Erythroblast (primary cell): ENCODE measurements at regions not wholly inside any gene's neighbourhood (a gene's known extent, or its start where the extent isn't known, plus 50 kb on each side); places are given as distances from the start of the nearest gene placed in this dataset.

Experiments
- DNase-seq, 2 experiments: peaks; one replicate each; lab custom pipeline; 2025; lab: John Stamatoyannopoulos, UW
- GATA1 ChIP-seq: IDR thresholded peaks from 2 replicates; pipeline ENCODE4 v1.6.1; 2011; ENCODE audit warnings: low read depth, mild to moderate bottlenecking, control low read depth, low read length, moderate library complexity
- POLR2A ChIP-seq: IDR thresholded peaks from 2 replicates; pipeline ENCODE4 v1.6.1; 2011; ENCODE audit warnings: mild to moderate bottlenecking, low read length

DNA sequence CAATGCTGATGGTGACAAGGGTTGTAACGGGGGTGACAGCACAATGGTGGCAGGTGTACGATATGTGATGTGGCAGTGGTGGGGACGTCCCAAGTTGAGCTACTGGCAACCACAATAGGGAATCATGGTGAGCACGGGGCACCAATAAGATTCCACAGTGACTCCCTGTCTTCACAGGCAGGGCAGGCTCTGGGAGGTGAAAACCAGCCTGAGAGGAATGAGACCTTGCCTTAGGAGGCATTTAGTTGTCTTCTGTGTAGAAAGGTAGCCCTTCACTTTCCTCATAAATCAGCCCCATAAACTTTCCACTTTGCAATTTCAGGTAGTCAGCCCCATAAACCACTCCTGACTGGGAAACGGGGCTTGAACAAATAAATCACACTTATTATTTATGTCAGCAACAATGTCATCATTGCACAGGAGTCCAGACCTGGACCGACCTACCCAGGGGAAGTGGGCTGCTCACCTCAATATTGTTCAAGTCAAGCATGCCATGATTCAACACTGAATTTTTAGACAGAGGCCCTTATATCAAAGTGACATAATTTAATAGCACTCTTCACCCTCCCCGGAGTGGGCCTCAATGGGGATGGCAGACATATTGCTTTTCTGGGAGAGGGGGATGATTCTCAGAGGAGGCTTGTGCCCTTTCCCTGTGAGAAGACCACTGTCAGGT is 150.8 kb downstream of the CDC5L start:
- DNase-seq, result no peak
- no peak for TF ChIP-seq GATA1
- no peak for TF ChIP-seq POLR2A

GRCh38 chr6:44538807-44539201 is 151.3 kb downstream of the CDC5L start:
- DNase-seq, result no peak
- TF ChIP-seq GATA1, result no peak
- no peak for TF ChIP-seq POLR2A

GRCh38 chr6:44539701-44540355 is 152.3 kb downstream of the CDC5L start:
- DNase-seq, result no peak
- TF ChIP-seq GATA1 (no peak), POLR2A (no peak)

- TF ChIP-seq GATA1 (no peak), POLR2A (no peak)
- no peak for DNase-seq
Observed at GRCh38 chr6:44540881-44541280, 153.4 kb downstream of the CDC5L start.

- DNase-seq, result no peak
- TF ChIP-seq GATA1 (no peak), POLR2A (no peak)
Observed at GRCh38 chr6:44542401-44543116, 155.1 kb downstream of the CDC5L start.

GRCh38 chr6:44543664-44544063 is 156.2 kb downstream of the CDC5L start:
- no peak for DNase-seq
- TF ChIP-seq POLR2A, result no peak
- TF ChIP-seq GATA1, result no peak

- DNase-seq, result no peak
- no peak for TF ChIP-seq GATA1
- no peak for TF ChIP-seq POLR2A
Observed at GRCh38 chr6:44545224-44545623, 157.7 kb downstream of the CDC5L start.

DNA sequence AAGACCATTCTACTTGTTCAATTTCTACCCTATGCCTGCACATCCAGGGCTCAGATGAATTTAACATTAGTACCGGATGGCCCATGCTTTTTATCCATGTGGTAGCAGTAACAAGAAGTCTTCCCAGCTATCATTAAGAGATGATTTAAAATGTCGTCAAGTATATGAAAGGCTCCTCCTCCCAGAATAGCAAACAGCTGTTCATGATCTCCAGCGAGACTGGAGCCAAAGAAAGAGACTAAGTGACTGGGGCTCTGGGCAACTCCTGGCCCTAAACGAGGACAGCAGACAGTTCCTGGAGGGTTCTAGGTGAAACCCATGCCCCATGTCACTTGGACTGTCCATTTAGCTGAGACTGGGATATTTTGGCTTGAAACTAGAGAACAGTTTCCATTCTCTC is 160.8 kb downstream of the CDC5L start:
- TF ChIP-seq POLR2A, result no peak
- no peak for TF ChIP-seq GATA1
- DNase-seq, result no peak

- no peak for DNase-seq
- TF ChIP-seq POLR2A (no peak), GATA1 (no peak)
Observed at GRCh38 chr6:44549516-44549915, 162.0 kb downstream of the CDC5L start.

DNA sequence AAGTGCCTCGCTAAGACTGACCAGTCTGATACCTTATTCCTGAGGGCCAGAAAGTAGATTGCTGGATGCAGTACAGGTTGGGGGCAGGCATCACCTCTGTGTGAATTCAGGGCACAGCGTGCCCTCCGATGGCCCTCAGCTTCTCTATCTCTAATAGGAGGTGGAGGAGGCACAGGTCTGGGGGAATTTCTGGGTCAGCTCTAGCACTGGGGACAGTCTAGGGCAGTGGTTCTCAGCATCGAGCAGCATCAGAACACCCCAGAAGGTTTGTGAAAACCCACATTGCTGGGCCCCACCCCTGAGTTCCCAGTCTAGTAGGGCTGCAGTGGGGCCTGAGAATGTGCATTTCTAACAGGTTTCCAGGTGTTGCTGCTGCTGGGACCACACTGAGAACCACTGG is 166.7 kb downstream of the CDC5L start:
- no peak for DNase-seq
- TF ChIP-seq POLR2A (no peak), GATA1 (no peak)

GRCh38 chr6:44554861-44555260 is 167.4 kb downstream of the CDC5L start:
- TF ChIP-seq POLR2A (no peak), GATA1 (no peak)
- no peak for DNase-seq

DNA sequence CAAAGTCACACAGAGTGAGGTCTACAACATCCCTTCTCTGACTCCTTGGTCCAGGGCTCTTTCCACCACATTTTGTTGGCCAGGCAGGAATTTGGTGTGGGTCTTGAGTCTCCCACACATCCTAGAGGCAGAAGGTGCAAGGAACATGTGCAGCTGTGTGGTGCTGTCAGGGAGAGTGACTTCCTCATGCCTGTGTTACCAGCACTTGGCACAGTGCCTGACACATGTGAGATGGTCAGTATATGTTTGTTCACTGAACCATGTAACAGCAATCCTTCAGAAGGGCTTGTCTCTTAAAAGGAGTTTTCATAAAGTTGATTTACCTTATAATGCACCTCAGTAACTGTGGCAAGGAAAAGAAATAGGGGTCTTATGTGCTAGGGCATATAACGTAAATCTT is 168.5 kb downstream of the CDC5L start:
- no peak for DNase-seq
- TF ChIP-seq GATA1 (no peak), POLR2A (no peak)

DNA sequence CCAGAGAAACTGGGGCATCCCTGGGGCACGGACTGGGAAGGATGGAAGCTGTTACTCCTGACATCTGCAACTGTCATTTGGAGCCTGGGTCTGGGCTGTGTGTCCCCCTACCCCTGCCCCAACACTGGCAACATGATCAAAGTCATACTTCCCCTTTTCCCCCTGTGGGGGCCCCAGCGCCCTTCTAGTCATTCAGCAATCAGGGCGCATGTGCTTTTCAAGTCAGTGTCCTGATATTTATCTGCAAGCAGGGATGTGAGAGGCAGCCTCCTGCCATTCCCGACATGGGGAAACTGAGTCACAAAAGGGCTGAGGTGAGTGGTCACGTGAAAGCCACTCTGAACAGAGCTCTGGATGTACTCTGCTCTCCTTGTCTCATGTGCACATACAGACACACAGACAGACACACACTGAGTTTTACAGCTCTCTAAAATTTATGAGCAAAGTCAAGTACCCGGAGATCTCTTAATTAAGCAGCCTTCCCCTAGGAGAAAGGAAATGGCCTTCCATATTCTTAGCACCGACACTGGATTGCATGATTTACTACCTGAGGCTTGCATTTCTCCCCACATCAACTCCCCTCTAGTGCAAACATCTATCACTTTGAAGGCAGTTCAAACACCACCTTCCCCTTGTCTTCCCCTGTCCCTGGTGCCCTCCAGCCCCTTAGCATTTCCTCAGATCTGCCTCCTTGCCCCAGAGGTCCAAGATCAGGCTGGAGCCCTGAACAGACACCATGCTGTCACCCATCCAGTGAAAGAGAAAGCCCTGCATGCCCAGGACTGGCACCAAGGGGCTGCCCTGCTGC is 170.7 kb downstream of the CDC5L start:
- TF ChIP-seq POLR2A, result no peak
- no peak for TF ChIP-seq GATA1

GRCh38 chr6:44558832-44559251 is 171.3 kb downstream of the CDC5L start:
- no peak for TF ChIP-seq GATA1
- TF ChIP-seq POLR2A, result no peak
- DNase-seq, result no peak

More for the DNA sequence above, 170.7 kb downstream of the CDC5L start:
- no peak for DNase-seq
